NCI-H748 (cell line): ENCODE measurements at regions not wholly inside any gene's neighbourhood (a gene's known extent, or its start where the extent isn't known, plus 50 kb on each side); places are given as distances from the start of the nearest gene placed in this dataset.

ENCODE experiments used
- DNase-seq: peaks from one replicate; lab custom pipeline; 2025; ENCODE audit not compliant: unreplicated experiment; lab: John Stamatoyannopoulos, UW

GRCh38 chr5:73375191-73375545 lies 73.4 kb downstream of the FOXD1 start:
- no peak for DNase-seq

GRCh38 chr5:73374520-73375190 lies 73.9 kb downstream of the FOXD1 start:
- no peak for DNase-seq

- DNase-seq: no peak
These were observed 74.6 kb downstream of the FOXD1 start for GRCh38 chr5:73373814-73374510.

- DNase-seq: no peak
These were observed 77.7 kb downstream of the FOXD1 start for GRCh38 chr5:73370640-73371583.

- no peak for DNase-seq
These were observed 78.5 kb downstream of the FOXD1 start for GRCh38 chr5:73370095-73370494.

GRCh38 chr5:73369278-73369677 lies 79.3 kb downstream of the FOXD1 start:
- DNase-seq: no peak

GRCh38 chr5:73367650-73368049 lies 80.9 kb downstream of the FOXD1 start:
- no peak for DNase-seq

GRCh38 chr5:73365990-73366667 lies 82.4 kb downstream of the FOXD1 start:
- DNase-seq: no peak

- DNase-seq: peak; percentile 7
These were observed 83.2 kb downstream of the FOXD1 start for GRCh38 chr5:73365301-73365853.

GRCh38 chr5:73363911-73364730 lies 84.5 kb downstream of the FOXD1 start:
- DNase-seq: no peak

- DNase-seq: no peak
These were observed 89.2 kb downstream of the FOXD1 start for GRCh38 chr5:73359395-73359794.

- no peak for DNase-seq
These were observed 90.2 kb downstream of the FOXD1 start for GRCh38 chr5:73358366-73358765.

GRCh38 chr5:73357576-73357975 lies 91.0 kb downstream of the FOXD1 start:
- no peak for DNase-seq

GRCh38 chr5:73355108-73355507 lies 93.5 kb downstream of the FOXD1 start:
- DNase-seq: no peak

- no peak for DNase-seq
These were observed 94.2 kb downstream of the FOXD1 start for GRCh38 chr5:73354406-73354805.

GRCh38 chr5:73352649-73353230 lies 95.8 kb downstream of the FOXD1 start:
- no peak for DNase-seq

GRCh38 chr5:73352243-73352642 lies 96.3 kb downstream of the FOXD1 start:
- no peak for DNase-seq

- DNase-seq: no peak
These were observed 97.0 kb downstream of the FOXD1 start for GRCh38 chr5:73351593-73351992.

GRCh38 chr5:73346878-73347408 lies 101.6 kb downstream of the FOXD1 start:
- DNase-seq: no peak
